IPS-18c (cell line): ENCODE measurements at regions not wholly inside any gene's neighbourhood (a gene's known extent, or its start where the extent isn't known, plus 50 kb on each side); places are given as distances from the start of the nearest gene placed in this dataset.
"Not testable (repeated sequence)": the region's sequence is repeated elsewhere in the genome, so short reads cannot be mapped to it uniquely, and the experiment has no call there.

Experiments
- H3K4me3 ChIP-seq: 2 replicates; pipeline ENCODE4 v1.7.0; 2013; ENCODE audit warnings: low read depth, mild to moderate bottlenecking, low read length, moderate library complexity; ENCODE audit not compliant: insufficient read depth
- H3K9me3 ChIP-seq: one replicate; pipeline ENCODE4 v1.6.1; 2013; ENCODE audit warnings: mild to moderate bottlenecking, low read length, moderate library complexity; ENCODE audit not compliant: control insufficient read depth, insufficient read depth

GRCh38 chr7:69541779-69542432, 56.4 kb upstream of the AUTS2 start:
- H3K9me3 ChIP-seq, result not testable (repeated sequence)

GRCh38 chr7:69545175-69545574, 53.1 kb upstream of the AUTS2 start:
- H3K9me3 ChIP-seq, result no peaks in the 10 kb centered on the region
- no peak overlapping the region for H3K4me3 ChIP-seq

More at GRCh38 chr7:69541779-69542432, 56.4 kb upstream of the AUTS2 start:
- H3K4me3 ChIP-seq, result not testable (repeated sequence)
